ENCODE measurements at regions not wholly inside any gene's neighbourhood (a gene's known extent, or its start where the extent isn't known, plus 50 kb on each side); places are given as distances from the start of the nearest gene placed in this dataset.
A peak's percentile ranks its signal among the peaks of the same experiment; 100 is the strongest.

- no peak for TF ChIP-seq CTCF (IDR thresholded peaks at IDR 0.05)
- TF ChIP-seq CHD2 (IDR thresholded peaks at IDR 0.05; ENCODE audit: low read length, partially characterized antibody) = no peak
- no peak for TF ChIP-seq EP300 (IDR thresholded peaks at IDR 0.05; ENCODE audit: borderline replicate concordance in 1 of 2, low read depth in 1 of 2, low read length in 1 of 2)
- TF ChIP-seq, protein P1, sequence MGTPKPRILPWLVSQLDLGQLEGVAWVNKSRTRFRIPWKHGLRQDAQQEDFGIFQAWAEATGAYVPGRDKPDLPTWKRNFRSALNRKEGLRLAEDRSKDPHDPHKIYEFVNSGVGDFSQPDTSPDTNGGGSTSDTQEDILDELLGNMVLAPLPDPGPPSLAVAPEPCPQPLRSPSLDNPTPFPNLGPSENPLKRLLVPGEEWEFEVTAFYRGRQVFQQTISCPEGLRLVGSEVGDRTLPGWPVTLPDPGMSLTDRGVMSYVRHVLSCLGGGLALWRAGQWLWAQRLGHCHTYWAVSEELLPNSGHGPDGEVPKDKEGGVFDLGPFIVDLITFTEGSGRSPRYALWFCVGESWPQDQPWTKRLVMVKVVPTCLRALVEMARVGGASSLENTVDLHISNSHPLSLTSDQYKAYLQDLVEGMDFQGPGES (IDR thresholded peaks at IDR 0.05; ENCODE audit: low read depth, low read length) = no peak
- 0 out of 2 replicates have a peak, but pooled peaks have one; percentile 17 for TF ChIP-seq FOSL2 (IDR thresholded peaks at IDR 0.05; ENCODE audit: borderline replicate concordance, low read depth)
- TF ChIP-seq, protein P2, sequence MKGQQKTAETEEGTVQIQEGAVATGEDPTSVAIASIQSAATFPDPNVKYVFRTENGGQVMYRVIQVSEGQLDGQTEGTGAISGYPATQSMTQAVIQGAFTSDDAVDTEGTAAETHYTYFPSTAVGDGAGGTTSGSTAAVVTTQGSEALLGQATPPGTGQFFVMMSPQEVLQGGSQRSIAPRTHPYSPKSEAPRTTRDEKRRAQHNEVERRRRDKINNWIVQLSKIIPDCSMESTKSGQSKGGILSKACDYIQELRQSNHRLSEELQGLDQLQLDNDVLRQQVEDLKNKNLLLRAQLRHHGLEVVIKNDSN (IDR thresholded peaks at IDR 0.05; ENCODE audit: borderline replicate concordance, low read depth) = 0 out of 2 replicates have a peak, but pooled peaks have one; percentile 38
- no peak for TF ChIP-seq SMC3 (IDR thresholded peaks at IDR 0.05; ENCODE audit: low read depth, low read length)
- no peak for TF ChIP-seq RAD21 (IDR thresholded peaks at IDR 0.05; ENCODE audit: low read length)
- TF ChIP-seq RCOR1 (IDR thresholded peaks at IDR 0.05; ENCODE audit: low read length) = no peak
Observed at GRCh38 chr14:55514819-55515490, 65.1 kb upstream of the KTN1 start.

All from SK-N-SH (cell line).